ENCODE measurements at regions not wholly inside any gene's neighbourhood (a gene's known extent, or its start where the extent isn't known, plus 50 kb on each side); places are given as distances from the start of the nearest gene placed in this dataset.
A peak's percentile ranks its signal among the peaks of the same experiment; 100 is the strongest.

DNA sequence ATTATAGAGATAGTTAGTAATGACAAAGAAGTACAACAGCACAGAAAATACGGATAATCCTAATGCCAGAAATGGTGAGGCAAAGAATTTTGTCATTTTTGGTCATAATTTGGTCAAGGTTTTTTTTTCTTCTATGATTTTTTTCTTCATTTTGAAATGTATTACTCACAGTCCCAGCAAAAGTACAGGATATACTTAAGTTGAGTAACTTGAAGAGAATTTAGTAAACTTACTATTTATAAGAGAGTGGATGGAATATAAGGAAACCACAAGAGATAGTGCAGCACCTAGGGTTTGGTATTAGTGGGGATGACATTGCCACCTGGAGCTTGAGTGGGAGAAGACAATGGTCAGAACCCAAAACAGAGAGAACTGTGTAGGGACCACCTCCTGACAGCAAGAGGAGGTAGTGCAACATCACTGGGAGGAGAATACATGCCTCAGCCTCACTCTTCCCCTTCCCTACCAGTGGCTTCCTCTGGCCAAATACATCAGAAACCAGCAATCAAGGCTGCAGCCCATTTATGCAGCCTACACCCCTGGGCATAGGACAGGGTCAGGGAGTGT, 434.5 kb upstream of the TRPC7 start:
- TF ChIP-seq, protein P1, sequence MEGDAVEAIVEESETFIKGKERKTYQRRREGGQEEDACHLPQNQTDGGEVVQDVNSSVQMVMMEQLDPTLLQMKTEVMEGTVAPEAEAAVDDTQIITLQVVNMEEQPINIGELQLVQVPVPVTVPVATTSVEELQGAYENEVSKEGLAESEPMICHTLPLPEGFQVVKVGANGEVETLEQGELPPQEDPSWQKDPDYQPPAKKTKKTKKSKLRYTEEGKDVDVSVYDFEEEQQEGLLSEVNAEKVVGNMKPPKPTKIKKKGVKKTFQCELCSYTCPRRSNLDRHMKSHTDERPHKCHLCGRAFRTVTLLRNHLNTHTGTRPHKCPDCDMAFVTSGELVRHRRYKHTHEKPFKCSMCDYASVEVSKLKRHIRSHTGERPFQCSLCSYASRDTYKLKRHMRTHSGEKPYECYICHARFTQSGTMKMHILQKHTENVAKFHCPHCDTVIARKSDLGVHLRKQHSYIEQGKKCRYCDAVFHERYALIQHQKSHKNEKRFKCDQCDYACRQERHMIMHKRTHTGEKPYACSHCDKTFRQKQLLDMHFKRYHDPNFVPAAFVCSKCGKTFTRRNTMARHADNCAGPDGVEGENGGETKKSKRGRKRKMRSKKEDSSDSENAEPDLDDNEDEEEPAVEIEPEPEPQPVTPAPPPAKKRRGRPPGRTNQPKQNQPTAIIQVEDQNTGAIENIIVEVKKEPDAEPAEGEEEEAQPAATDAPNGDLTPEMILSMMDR (IDR thresholded peaks at IDR 0.05; ENCODE audit: extremely low read depth, missing control alignments) = no peak
- DNase-seq (ENCODE audit: low spot score) = no peak

DNA sequence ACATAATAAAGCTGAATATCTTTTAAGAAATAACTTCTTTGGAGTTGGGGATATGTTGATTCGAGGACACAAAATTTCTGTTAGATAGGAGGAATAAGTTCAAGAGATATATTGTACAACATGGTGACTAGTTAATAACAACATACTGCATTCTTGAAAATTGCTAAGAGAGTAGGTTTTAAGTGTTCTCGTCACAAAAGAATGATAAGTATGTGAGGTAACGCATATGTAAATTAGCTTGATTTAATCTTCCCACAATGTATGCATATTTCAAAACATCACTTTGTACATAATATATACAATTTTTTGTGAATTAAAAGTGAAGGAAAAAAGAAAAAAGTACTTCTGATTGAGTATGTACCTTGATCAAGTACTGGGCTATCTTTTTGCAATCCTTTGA, 428.0 kb upstream of the TRPC7 start:
- DNase-seq (ENCODE audit: low spot score) = no peak
- TF ChIP-seq, protein P1 (IDR thresholded peaks at IDR 0.05; ENCODE audit: extremely low read depth, missing control alignments) = no peak

DNA sequence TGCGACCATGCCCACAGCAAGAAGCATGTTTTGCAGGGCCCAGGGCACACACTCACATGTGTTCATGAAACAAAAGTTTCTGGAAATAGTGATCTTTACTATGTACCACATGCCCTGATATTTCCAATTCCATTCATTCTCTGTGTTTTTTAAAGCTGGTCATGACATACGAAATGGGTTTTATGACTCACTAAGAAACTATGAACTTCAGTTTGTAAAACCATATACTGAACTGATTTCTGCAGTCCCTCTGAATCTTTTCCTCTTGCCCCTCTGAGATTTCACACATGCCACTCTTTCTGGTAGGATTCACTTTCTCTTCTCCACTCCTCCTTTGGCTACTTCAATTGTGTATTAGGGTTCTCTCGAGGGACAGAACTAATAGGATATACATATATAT, 416.1 kb upstream of the TRPC7 start:
- DNase-seq (ENCODE audit: low spot score) = no peak
- TF ChIP-seq, protein P1 (IDR thresholded peaks at IDR 0.05; ENCODE audit: extremely low read depth, missing control alignments) = no peak

DNA sequence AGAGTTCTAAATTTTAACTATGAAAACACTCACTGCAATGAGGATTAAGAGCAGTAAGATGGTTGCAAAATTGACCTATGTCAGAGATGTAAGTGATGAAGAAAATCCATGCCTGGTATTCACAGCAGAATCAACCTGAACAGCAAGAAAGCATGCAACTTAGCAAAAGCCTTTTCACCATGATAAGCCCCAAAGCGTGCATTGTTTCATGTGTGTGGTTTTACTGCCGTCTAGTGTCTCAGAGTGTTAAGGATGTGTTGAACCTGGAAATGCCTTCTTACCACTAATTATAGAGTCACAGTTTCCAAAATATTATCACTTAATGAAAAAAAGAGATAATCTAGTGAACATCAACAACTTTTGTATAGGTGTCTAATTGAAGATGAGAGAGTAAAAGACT, 415.2 kb upstream of the TRPC7 start:
- no peak for DNase-seq (ENCODE audit: low spot score)
- TF ChIP-seq, protein P1 (IDR thresholded peaks at IDR 0.05; ENCODE audit: extremely low read depth, missing control alignments) = no peak

DNA sequence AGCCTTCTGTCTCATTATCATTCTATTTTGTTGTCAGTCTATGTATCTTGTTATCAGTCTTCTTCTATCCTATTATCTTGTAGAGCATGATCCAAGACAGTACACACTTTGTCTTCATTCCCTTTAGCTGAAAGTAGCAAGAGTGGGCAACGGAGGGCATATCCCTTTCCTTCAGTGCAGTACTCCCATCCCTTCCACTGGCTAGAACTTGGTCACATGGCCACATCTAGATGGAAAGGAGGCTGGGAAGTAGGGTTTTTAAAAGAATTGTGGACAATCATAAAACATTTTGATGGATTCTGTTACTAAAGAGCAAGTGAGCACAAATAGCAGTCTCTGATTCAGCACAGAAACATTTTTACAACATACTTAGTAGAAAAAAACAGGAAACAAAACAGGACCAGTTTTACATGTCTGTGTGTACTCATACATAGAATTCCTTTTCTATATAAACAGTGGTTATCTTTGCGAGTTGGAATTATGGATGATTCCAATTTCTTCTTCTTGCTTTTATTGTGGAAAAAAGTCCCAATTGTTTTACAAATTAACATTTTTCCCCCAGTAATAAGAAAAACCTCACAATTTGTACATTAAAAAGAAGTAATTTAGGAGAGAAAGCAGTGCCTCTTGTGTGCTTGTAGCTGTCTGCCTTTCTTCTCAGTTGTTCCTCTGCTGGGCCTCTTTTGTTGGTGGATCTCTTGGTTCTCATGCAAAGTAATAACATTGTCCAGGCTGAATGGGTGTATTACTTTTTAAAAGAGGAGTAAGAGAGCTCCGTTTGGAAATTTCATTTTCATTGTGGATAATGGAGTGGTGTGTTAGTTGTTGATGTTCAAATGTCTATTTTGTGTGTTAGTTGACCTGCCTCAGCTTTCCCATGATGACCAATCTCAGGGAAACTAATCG, 410.9 kb upstream of the TRPC7 start:
- TF ChIP-seq, protein P1 (IDR thresholded peaks at IDR 0.05; ENCODE audit: extremely low read depth, missing control alignments) = no peak
- no peak for DNase-seq (ENCODE audit: low spot score)

DNA sequence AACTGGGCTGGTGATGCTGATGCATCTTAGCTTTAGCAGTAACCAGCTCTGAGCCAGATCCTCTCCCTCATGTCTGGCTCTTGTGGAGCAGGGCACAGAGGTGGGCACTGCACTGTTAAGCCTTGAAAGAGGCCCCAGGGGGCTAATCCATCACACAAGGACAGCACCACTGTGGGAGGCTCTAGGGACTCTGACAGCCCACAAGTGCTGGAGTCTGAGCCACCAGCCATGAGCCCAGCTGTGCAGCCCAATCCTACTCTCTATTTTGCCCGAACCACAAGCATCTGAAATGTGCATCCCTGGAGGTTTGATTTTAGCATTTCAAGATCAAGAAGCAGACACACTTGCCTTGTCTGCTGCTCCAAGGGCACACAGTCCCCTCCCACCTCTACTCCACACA, 407.1 kb upstream of the TRPC7 start:
- DNase-seq (ENCODE audit: low spot score) = no peak
- TF ChIP-seq, protein P1 (IDR thresholded peaks at IDR 0.05; ENCODE audit: extremely low read depth, missing control alignments) = no peak

DNA sequence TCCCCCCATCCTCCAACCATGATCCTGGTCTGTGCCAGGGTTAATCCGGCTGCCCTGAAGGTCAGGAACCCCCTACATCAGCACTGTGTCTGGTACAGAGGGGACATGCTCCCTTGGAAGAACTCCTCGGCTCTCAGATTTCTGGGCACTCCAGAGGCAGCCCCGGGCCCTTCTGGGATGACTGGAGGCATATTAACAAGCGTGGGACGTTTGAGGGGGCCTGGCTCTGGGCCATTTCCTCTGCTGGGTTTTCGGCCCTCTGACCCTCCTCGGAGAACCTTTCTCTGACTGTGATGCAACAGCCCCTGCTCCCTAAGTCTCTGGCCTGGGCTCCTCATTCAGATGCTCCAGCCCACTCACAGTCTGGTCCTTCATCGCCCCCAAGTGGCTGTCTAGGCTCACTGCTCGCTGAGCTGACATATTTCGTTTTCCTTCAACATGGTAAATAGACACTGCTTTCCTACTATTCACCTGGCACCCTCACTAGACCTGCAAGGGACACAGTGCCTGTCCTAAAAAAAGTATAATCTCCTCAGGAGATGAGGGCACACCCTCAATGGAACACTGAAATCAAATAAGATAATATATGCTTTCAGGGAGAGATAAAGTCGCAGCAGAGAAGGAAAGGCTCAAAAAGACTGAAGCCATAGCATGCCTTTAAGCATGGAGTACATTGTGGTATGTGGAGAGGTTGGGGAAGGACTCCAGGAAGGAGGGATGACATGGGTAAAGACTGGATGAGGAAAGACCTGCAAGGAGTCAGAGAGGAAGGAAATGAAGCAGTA, 404.7 kb upstream of the TRPC7 start:
- TF ChIP-seq, protein P1 (IDR thresholded peaks at IDR 0.05; ENCODE audit: extremely low read depth, missing control alignments) = peak; percentile 78
- DNase-seq (ENCODE audit: low spot score) = peak; percentile 69

Data from GM20000 (cell line).